ENCODE measurements at regions not wholly inside any gene's neighbourhood (a gene's known extent, or its start where the extent isn't known, plus 50 kb on each side); places are given as distances from the start of the nearest gene placed in this dataset.

DNA sequence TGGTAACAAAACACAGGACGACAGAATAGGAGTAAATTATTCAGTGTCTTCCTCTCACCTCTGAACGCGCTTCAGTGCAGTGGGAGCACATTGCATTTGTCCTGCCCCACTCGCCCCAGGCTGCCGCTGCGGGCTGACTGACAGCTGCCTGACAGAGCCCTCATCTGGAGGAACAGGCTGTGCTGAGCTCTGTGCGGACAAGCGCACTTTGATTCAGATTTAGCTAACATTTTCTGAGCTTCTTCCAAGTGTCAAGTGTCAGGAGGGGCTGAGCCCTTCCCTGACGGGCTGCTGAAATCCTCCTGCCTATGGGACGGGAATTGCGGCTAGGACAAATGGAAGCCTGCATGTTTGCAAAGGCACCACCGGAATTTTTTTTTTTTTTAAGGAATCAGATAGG, 383.0 kb upstream of the CDH4 start:
- TF ChIP-seq REST (IDR thresholded peaks at IDR 0.05; ENCODE audit: insufficient read depth in 1 of 2, low read depth in 2 of 2, low read length in 2 of 2) (no peak), FOXP2 (optimal IDR thresholded peaks at IDR 0.05; ENCODE audit: borderline replicate concordance, extremely low read depth, extremely low read length, insufficient read depth) (no peak), SIN3A (IDR thresholded peaks at IDR 0.05; ENCODE audit: borderline replicate concordance, insufficient read depth, low read length) (no peak), POLR2AphosphoS5 (IDR thresholded peaks at IDR 0.05; ENCODE audit: low read depth, low read length) (no peak), TAF1 (IDR thresholded peaks at IDR 0.05; ENCODE audit: borderline replicate concordance, insufficient read depth, low read length) (no peak)

GRCh38 chr20:60869625-60870024, 382.4 kb upstream of the CDH4 start:
- TF ChIP-seq POLR2AphosphoS5 (IDR thresholded peaks at IDR 0.05; ENCODE audit: low read depth, low read length) (no peak), TAF1 (IDR thresholded peaks at IDR 0.05; ENCODE audit: borderline replicate concordance, insufficient read depth, low read length) (no peak), REST (IDR thresholded peaks at IDR 0.05; ENCODE audit: insufficient read depth in 1 of 2, low read depth in 2 of 2, low read length in 2 of 2) (no peak), FOXP2 (optimal IDR thresholded peaks at IDR 0.05; ENCODE audit: borderline replicate concordance, extremely low read depth, extremely low read length, insufficient read depth) (no peak)

DNA sequence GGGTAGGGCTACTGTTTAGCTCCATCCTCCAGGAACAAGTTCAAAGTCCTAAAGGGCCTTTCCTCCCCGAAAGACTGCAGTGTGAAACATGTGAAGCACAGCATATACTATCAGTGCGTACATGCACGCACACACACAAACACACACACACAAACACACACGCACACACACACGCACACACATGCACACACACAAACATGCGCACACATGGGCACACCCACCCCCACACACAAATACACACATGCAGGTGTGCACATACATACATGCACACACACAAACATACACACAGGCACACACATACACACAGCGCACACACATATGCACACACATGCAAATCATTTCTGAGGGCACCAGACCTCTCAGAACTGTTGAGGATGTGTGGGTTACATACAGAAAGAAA, 382.0 kb upstream of the CDH4 start:
- TF ChIP-seq REST (IDR thresholded peaks at IDR 0.05; ENCODE audit: insufficient read depth in 1 of 2, low read depth in 2 of 2, low read length in 2 of 2) (no peak), SIN3A (IDR thresholded peaks at IDR 0.05; ENCODE audit: borderline replicate concordance, insufficient read depth, low read length) (no peak), FOXP2 (optimal IDR thresholded peaks at IDR 0.05; ENCODE audit: borderline replicate concordance, extremely low read depth, extremely low read length, insufficient read depth) (no peak), TAF1 (IDR thresholded peaks at IDR 0.05; ENCODE audit: borderline replicate concordance, insufficient read depth, low read length) (no peak), POLR2AphosphoS5 (IDR thresholded peaks at IDR 0.05; ENCODE audit: low read depth, low read length) (no peak)

DNA sequence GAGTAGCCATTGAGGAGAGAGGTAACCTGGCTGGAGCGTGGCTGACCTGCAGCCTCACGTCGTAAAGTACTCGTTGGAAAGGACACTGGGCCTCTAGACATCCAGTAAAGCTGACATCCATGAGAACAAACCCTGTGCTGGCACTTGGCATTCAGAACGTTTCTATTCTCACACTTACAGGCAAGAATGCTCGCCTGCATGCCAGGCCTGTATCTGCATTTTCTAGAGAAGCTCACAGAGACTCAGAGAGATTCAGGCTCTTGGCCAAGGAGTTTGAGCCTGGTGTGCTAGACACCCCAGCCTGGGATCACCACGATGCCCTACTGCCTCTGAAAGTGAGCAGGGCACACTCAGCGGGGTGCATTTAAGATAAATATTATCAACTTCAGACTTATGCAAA, 379.8 kb upstream of the CDH4 start:
- no peak for TF ChIP-seq FOXP2 (optimal IDR thresholded peaks at IDR 0.05; ENCODE audit: borderline replicate concordance, extremely low read depth, extremely low read length, insufficient read depth)
- no peak for TF ChIP-seq POLR2AphosphoS5 (IDR thresholded peaks at IDR 0.05; ENCODE audit: low read depth, low read length)
- no peak for TF ChIP-seq SIN3A (IDR thresholded peaks at IDR 0.05; ENCODE audit: borderline replicate concordance, insufficient read depth, low read length)
- TF ChIP-seq REST (IDR thresholded peaks at IDR 0.05; ENCODE audit: insufficient read depth in 1 of 2, low read depth in 2 of 2, low read length in 2 of 2): no peak
- TF ChIP-seq TAF1 (IDR thresholded peaks at IDR 0.05; ENCODE audit: borderline replicate concordance, insufficient read depth, low read length): no peak

Measured in PFSK-1 (cell line).